ENCODE measurements at regions not wholly inside any gene's neighbourhood (a gene's known extent, or its start where the extent isn't known, plus 50 kb on each side); places are given as distances from the start of the nearest gene placed in this dataset.

DNA sequence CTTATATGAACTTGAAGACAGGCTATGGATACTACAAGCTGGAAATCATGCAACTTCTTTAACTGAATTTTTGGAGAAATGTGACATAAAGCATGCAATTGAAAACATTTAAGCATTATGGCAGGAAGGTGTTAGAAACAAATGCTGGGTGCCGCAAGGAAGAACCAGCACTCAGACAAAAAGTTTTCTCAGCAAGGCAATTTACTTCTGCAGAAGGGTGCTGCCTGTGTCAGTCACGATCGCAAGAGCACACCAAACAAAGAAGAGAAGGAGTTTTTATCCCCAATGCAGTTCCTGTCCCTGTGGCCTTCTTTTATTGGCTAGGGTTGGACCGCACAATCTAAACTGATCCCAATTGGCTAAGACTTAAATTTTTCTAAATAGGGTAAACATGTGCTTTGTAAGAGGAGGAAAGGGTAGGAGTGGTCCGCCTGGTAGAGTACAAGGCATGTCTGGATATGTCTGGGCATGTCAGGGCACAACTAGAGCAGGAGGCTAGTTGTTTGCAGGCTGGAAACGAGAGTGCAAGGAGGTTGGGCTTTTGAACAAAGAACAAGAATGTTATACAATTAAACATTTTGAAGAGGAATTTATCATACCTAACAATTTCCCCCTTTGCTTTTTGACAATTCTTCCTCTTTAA is 109.6 kb upstream of the FAM3C start:
- TF ChIP-seq, protein P1, sequence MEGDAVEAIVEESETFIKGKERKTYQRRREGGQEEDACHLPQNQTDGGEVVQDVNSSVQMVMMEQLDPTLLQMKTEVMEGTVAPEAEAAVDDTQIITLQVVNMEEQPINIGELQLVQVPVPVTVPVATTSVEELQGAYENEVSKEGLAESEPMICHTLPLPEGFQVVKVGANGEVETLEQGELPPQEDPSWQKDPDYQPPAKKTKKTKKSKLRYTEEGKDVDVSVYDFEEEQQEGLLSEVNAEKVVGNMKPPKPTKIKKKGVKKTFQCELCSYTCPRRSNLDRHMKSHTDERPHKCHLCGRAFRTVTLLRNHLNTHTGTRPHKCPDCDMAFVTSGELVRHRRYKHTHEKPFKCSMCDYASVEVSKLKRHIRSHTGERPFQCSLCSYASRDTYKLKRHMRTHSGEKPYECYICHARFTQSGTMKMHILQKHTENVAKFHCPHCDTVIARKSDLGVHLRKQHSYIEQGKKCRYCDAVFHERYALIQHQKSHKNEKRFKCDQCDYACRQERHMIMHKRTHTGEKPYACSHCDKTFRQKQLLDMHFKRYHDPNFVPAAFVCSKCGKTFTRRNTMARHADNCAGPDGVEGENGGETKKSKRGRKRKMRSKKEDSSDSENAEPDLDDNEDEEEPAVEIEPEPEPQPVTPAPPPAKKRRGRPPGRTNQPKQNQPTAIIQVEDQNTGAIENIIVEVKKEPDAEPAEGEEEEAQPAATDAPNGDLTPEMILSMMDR (IDR thresholded peaks at IDR 0.05) = no peak
- no peak for TF ChIP-seq POLR2A (IDR thresholded peaks at IDR 0.05)

Data from body of pancreas (tissue), 4 donors.